HG03439 (cell line): ENCODE measurements at regions not wholly inside any gene's neighbourhood (a gene's known extent, or its start where the extent isn't known, plus 50 kb on each side); places are given as distances from the start of the nearest gene placed in this dataset.
"Not testable (repeated sequence)": the region's sequence is repeated elsewhere in the genome, so short reads cannot be mapped to it uniquely, and the experiment has no call there.

Source experiments
- ATAC-seq: cut with Tn5 transposase; IDR thresholded peaks from one replicate; pipeline ENCODE4 v1.9.1; 2021; ENCODE audit warnings: mild to moderate bottlenecking, moderate library complexity; ENCODE audit not compliant: unreplicated experiment

DNA sequence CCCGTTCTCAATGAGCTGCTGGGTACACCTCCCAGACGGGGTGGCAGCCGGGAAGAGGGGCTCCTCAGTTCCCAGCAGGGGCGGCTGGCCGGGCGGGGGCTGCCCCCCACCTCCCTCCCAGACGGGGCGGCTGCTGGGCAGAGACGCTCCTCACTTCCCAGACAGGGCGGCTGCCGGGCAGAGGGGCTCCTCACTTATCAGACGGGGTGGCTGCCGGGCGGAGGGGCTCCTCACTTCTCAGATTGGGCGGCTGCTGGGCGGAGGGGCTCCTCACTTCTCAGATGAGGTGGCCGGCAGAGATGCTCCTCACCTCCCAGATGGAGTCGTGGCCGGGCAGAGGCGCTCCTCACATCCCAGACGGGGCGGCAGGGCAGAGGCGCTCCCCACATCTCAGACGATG is 559.0 kb downstream of the CD109 start:
- ATAC-seq: not testable (repeated sequence)

DNA sequence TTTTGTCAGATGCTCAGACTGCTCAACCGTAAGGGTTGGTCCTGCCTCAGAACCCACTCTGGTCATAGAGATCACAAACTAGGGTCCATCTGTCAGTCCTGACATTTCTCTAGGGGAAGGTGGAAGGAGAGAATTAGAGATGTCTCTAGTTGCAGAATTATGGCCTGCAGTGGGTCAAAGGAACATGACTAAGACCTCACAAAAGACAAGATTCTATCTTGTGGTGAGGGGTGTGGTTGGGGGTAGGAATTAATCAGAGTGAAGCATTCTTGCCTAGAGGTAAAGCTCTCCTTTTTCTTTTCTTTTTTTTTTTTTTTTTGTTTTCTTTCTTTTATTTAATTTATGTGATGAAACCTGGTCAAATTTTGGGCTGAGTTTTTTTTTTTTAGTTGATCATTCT is 558.1 kb downstream of the CD109 start:
- not testable (repeated sequence) for ATAC-seq

DNA sequence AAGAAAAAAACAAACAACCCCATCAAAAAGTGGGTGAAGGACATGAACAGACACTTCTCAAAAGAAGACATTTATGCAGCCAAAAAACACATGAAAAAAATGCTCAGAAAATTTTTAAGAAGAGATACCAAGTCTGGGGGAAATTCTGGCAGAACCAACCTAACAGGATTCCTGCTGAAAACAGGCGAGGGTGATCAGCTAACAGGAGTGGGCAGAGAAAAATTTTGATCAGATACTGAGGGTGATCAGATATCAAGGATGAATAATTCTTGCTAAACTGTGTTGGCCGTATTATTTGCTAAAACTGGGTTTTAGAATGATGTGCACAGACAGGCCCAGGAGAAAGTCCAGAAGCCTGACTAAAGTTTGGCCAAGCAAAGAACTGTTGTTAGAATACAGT is 557.3 kb downstream of the CD109 start:
- no peak for ATAC-seq

DNA sequence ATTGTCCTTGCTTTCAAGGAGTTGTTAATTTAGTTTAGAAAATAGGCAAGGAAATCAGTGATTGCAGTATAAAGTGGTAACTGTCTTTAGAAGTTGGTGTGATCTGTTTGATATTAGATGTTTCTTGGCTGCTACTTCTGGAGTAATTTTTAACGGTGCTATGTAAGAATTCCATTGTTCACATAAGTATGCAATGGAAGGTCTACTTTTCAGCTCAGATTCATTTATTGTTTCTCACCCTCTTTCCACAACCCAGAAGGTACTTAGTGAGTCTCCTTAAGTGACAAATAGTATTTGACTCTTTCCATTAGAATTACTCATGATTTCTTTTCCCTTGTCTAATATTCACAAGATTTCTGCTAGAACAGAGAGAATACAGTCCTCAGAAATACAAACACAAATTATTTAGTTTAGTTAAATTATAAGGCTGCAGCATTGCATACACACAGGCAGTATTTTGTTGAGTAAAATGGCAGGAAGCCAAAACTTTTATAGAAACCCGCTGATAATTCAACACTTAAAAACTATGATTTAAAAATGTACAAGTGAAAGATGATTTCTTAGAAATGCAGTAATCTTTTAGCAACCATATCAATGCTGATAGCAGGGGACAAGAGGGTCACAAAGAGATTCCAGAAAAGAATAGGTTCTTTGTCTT is 554.3 kb downstream of the CD109 start:
- no peak for ATAC-seq

DNA sequence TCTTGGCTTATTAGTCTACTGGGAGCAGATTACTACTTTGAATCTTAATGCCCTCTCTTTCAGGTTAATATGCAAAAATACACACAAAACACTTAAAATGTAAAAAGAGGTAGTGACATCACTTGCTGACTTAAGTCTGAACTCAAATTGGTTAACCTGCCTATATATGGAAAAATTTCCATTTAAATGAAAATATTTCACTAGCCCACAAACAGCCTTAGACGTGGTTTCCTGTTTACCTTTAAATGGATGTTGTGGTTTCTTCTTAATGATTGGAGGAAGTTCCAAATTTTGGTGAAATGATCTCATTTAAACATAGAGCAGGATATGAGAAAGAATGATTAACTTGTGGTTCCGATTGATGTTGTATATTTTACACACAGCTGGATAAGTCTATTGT is 553.7 kb downstream of the CD109 start:
- ATAC-seq: no peak

DNA sequence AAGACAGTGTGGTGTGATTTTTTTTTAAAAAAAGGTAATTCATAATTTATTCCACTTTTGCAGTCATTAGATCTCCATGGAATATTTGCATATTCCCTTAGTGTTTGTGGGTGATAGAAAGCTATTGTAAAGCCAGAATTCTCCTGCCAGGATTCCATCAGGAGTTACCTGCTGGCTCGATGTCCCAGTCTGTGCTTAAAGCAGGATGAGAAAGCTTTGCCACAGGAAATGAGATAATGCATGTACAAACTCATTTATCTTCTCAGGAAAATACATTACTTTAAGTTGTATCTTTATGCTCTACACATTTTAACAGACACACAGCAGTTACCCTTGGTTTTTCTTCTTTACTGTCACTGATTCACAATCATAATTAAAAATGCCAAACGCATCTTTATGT is 553.0 kb downstream of the CD109 start:
- ATAC-seq: no peak

DNA sequence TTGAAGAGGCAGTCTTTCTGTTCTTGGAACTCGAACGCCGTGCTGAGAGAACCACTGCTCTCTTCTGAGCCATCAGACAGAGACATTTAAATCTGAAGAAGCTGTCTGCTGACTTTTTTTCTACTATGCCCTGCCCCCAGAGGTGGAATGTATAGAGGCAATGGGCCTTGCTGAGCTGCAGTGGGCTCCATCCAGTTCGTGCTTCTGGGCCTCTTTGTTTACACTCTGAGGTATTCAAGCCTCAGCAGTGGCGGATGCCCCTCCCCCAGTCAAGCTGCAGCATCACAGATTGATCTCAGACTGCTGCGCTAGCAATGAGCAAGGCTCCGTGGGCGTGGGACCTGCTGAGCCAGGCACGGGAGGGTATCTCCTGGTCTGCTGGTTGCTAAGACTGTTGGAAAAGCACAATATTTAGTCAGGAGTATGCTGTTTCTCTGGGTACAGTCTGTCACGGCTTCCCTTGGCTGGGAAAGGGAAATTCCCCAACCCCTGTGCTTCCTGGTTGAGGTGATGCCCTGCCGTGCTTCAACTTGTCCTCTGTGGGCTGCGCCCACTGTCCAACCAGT is 526.8 kb downstream of the CD109 start:
- no peak for ATAC-seq

DNA sequence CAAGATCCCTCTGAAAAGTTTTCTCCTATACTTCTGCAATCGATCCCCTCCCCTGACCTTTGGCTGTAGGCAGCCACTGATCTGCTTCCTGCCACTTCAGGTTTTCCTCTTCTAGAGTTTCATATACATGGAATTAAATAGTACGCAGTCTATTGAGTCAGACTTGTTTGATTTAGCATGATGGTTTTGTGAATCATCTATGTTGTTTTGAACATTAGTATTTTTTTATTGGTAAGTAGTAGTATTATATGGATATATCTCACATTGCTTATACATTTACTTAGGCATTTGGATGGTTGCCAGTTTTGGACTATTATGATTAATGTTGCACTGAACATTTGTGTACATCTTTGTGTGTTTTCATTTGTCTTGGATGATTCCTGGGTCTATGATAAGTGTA is 518.0 kb downstream of the CD109 start:
- no peak for ATAC-seq

DNA sequence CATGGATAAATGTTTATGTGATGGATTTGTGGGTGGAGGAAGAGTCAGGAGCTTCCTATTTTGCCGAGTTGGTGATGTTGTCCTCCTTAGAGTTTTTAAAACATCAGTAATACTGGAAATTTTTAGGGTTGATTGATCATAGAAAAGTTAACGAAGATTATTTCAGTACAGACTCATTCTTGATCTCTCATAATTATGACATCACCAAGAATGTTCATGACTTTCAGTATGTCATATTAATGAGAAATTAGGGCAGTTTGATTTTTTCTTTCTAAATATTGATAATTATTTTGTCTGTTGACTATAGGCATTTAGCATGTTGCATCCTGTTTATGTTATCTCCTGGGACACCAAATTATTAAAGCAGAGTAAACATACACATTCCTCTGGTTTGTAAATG is 512.2 kb downstream of the CD109 start:
- no peak for ATAC-seq

DNA sequence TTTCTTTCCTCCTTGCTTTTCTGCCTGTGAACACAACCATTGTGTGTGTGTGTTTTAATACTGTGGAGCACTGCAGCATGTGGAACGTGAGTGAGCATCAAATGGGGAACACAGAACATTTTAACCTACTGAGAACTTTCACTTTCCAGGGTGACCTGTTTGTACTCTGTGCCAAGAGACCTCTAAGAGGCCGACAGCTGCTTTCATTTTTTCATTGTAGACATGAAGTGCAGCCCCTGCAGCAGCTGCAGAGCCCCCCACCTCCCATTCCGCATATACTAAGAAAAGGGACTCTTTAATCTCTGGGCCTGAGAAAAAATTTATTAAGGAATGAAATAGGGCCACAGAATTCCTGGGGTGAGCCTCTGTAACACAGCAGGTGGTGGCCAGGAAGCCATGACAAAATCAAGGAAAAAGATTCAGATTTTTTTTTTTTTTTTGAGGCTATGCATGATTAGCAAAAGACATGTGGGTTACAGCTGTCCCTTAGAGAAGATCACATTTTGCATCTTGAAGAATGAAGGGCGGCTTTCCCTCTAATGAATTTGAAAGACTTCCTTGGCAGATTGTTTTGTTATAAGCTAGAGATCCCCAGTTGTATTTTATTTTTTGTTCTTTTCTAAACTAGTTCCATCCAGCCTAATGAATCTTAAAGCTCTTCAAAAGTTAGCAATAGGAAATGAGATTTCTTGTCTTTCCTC is 503.4 kb downstream of the CD109 start:
- ATAC-seq: no peak

DNA sequence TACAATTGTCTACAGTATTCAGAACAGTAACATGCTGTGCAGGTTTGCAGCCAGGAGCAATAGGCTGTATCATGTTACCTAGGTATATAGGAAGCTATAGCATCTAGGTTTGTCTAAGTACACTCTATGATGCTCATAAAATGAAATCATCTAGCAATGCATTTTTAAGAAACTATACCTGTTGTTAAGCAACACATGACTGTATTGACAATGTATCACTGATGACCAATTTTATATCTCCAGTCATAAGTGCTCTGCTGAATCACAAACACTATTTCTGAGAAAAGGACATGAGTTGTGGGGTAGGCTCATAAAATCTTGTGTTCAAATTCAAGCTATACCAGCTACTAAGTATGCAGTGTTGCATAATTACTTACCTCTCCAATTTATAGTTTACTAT is 501.3 kb downstream of the CD109 start:
- no peak for ATAC-seq

DNA sequence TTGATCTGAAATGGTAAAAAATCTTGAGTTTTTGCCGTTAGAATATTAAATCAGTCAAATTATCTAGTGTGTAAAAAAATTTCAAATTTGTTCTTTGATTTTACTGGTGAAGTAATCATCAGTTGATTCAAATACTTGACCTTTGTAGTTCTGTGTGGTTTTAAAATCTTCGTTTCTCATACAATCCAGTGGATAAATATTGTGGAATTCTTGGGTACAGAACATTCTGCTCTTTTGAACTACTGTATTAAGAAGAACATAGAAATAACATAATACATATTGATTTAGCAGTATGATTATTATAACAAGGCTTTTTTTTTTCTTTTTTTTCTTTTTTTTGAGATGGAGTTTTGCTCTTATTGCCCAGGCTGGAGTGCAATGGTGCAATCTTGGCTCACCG is 491.8 kb downstream of the CD109 start:
- ATAC-seq: no peak

DNA sequence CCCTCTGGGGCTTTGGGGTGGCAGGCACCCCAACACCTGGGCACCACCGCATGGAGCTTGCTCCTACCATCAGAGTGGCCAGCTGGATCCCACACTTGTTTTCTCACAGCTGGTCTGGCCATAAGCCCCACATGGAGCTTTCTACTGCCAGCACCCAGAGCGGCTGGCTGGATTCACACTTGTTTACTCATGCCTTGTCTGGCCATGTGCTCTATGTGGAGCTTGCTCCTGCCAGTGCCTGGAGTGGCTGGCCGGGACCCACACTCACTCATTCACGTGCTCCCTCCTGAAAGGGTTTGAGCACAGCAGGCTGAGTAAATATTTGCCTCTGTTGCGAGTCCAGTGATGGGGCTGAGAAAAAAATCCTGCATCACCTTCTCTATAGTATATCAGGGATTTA is 487.0 kb downstream of the CD109 start:
- no peak for ATAC-seq

DNA sequence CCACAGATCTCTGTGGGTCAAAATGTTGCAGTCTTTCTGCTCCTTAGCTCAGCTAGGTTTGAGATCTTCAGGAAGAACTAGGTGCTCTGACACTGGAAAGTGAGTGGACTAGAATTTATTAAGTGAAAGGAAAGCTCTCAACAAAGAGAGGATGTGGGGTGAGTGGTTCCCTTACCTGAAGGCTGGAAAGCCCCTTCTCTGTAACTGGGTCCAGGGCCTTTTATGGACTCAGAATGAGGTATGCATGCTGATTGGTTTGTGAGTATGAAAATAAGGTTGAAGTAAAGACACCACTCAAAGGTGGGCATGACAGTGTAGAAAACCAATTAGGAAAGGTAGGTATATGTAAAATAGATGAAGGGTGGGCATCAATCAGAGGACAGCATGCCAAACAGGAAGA is 485.5 kb downstream of the CD109 start:
- no peak for ATAC-seq

DNA sequence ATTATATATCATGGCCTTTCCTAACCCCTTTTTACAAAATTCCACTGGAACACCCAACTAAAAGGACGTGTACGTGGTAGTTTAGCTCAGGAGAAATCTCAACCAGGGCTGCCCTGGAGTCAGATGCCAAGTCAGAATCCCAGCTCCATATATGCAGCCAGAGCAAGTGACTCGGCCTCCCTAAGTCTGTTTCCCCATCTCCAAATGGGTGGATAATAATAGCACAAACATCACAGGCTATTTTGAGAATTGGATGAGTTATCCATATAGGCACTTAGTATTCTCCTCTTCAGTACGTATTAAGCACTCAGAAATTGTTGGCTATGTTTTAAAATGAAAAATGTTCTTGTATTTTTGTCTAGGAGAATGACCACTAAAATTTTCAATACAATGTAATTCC is 481.5 kb downstream of the CD109 start:
- no peak for ATAC-seq

DNA sequence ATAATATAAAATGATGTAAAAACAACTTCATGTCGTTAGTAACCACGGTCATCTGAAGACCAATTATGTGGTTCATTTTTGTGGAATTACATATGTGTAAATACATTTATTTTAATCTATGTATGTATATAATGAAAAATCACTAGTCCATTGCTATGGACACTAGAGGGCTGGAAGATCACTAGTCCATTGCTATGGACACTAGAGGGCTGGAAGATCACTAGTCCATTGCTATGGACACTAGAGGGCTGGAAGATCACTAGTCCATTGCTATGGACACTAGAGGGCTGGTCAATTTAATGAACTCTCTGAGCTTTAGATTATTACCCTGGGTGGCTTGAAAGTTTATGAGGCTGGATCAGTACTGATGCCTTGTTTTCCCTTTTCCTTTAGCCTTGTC is 474.5 kb downstream of the CD109 start:
- ATAC-seq: not testable (repeated sequence)

DNA sequence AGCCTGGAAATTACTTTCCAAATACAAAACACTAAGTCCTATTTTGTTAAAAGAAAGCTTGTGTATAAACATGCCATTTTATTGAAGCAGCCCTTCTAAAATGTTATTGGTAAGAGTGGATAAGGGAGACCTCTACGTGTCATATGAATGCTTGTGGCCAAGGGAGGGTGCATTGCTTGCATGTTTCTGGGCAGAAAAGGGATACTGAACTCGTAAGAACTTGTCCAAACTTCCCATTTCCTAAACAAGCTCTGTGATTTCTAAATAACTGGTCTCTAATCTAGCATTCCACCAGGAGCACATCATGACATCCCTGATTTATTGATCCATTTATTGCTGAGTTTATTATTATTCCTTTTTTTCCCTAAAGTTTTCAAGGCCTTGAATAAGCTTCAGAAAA is 474.1 kb downstream of the CD109 start:
- ATAC-seq: no peak

DNA sequence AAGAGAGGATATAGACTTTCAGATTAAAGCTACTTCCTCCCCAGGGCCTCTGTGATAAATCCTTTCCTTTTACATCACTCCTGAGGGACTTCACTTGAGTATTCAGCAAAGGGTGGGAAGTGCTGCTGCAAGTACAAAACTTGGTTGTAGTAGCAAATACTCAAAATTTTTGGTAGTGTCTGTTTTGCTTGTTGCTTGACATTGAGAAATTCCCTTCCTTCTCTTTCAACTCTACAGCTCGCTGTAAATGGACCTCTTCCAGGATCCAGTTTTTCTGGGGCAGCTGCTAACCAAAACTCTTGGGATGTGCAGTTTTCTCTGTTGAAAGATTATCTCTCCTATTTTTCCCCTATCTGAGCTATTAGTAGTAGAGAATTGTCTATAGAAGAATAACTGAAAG is 472.0 kb downstream of the CD109 start:
- ATAC-seq: no peak

DNA sequence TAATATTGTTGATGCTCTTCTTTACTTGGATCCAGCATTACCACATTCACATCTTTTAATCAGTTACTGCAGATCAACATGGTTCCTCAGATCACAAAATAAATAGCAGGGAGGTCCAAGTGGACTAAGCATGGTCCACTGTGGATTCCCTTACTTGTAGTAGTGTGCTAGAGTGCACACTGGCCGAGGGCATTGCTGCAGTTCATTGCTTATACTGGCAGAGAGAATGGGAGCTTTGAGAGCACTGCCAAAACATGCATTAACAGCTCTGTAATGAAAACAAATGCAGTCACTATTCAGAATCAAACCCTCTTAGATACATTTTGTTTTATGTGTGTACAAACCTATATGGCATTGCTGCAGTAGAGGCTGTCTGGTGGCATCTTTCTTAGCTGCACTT is 471.5 kb downstream of the CD109 start:
- ATAC-seq: no peak

DNA sequence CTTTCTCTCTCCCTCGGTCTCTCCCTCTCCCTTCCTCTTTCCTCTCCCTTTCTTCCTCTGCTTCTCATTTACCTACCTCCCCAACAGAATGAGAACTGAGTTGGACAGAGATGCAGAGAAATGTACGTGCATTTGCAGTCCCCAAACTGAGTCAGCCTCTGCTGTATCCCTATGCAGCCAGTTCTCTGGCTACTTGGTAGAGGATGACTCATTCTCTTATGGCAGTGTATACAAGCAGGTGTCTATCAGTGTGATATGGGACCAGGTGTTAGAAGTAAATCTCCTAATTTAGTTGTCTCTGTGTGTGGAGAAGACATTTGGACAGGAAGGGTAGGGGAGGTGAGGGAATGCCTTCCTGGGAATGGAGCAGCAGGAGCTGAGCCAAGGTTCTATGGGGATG is 470.8 kb downstream of the CD109 start:
- ATAC-seq: no peak

DNA sequence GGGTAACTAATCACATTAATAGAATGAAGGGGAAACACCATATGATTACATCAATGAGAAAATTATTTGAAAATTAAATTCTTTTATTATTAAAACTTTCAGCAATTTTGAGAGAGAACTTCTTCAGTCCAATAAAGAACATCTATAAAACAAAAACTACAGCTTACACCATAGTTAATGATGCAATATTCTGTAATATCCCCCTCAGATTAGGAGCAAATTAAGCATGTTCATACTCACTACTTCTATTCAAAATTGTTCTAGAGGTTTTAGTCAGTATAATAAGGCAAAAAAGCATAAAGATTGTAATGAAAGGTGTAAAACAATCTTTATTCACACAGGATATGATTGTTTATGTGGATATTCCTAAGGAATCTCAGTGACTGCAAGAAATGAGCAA is 465.4 kb downstream of the CD109 start:
- no peak for ATAC-seq

DNA sequence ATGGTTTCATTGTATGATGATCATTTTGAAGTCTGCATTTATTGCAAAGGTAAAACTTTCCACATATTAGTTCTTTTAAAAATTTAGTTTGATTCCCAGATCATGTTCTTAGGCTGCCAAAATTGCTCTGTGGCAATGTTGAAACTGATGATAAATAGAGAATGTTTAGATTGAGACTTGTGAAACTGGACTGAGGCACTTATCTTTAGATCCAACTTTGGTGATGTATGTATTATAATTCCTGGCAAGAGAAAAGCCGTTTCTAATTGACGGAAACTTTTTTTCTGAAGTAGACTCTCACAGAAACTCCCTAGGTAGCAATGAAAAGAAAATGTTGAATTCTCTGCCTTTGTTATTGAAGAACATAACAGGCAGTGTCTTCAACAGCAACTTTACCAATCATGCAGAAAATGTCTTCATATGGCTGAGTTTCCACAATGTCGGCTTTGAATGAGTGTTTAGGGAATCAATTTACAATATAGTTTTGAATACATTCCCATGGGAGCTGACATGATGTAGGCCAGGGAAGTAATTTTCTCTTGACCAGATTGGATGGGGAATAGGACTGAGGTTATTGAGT is 456.2 kb downstream of the CD109 start:
- no peak for ATAC-seq
